Trophoblast cell (in vitro differentiated cells and primary cell): ENCODE measurements at regions not wholly inside any gene's neighbourhood (a gene's known extent, or its start where the extent isn't known, plus 50 kb on each side); places are given as distances from the start of the nearest gene placed in this dataset.

ENCODE experiments used
- DNase-seq, 2 donors: peaks; one replicate each; pipeline ENCODE4 v3.0.0-alpha.2; 2016
- H2AFZ ChIP-seq: 2 replicates; pipeline ENCODE4 v1.6.1; 2013; ENCODE audit warnings: low read length, moderate library complexity, mild to moderate bottlenecking; ENCODE audit not compliant: insufficient read depth, poor library complexity
- H2AK5ac ChIP-seq: 2 replicates; pipeline ENCODE4 v1.6.1; 2013; ENCODE audit warnings: mild to moderate bottlenecking, low read length
- H2BK120ac ChIP-seq: 2 replicates; pipeline ENCODE4 v1.6.1; 2013; ENCODE audit warnings: low read length, mild to moderate bottlenecking, moderate library complexity; ENCODE audit not compliant: insufficient read depth, poor library complexity
- H2BK12ac ChIP-seq: 2 replicates; pipeline ENCODE4 v1.6.1; 2013; ENCODE audit warnings: mild to moderate bottlenecking, low read length, moderate library complexity
- H2BK5ac ChIP-seq: 2 replicates; pipeline ENCODE4 v1.6.1; 2013; ENCODE audit warnings: low read length, low read depth, moderate library complexity, mild to moderate bottlenecking; ENCODE audit not compliant: poor library complexity
- H3K14ac ChIP-seq: 2 replicates; pipeline ENCODE4 v1.6.1; 2013; ENCODE audit warnings: mild to moderate bottlenecking, low read length
- H3K18ac ChIP-seq: 2 replicates; pipeline ENCODE4 v1.6.1; 2013; ENCODE audit warnings: mild to moderate bottlenecking, low read length
- H3K23ac ChIP-seq: 2 replicates; pipeline ENCODE4 v1.6.1; 2013; ENCODE audit warnings: low read length
- H3K27ac ChIP-seq: 2 replicates; pipeline ENCODE4 v1.5.1; 2013; ENCODE audit warnings: low read depth, mild to moderate bottlenecking, inconsistent platforms, low read length, moderate library complexity
- H3K27me3 ChIP-seq: 2 replicates; pipeline ENCODE4 v1.6.1; 2013; ENCODE audit warnings: inconsistent platforms, mild to moderate bottlenecking, low read length, moderate library complexity; ENCODE audit not compliant: insufficient read depth
- H3K36me3 ChIP-seq, 2 experiments: 1 replicate in 1 of 2; 2 replicates in 1 of 2; pipeline ENCODE4 v1.6.1; 2013; ENCODE audit warnings: low read length in 2 of 2, mild to moderate bottlenecking in 2 of 2, moderate library complexity in 1 of 2; ENCODE audit not compliant: insufficient read depth in 2 of 2, control insufficient read depth in 1 of 2
- H3K4ac ChIP-seq: 2 replicates; pipeline ENCODE4 v1.6.1; 2013; ENCODE audit warnings: low read depth, mild to moderate bottlenecking, low read length, moderate library complexity
- H3K4me1 ChIP-seq, 2 experiments: 1 replicate in 1 of 2; 2 replicates in 1 of 2; pipeline ENCODE4 v1.6.1; 2013; ENCODE audit warnings: low read length in 2 of 2, mild to moderate bottlenecking in 2 of 2, moderate library complexity in 1 of 2; ENCODE audit not compliant: insufficient read depth in 2 of 2, control insufficient read depth in 1 of 2
- H3K4me2 ChIP-seq: 2 replicates; pipeline ENCODE4 v1.6.1; 2013; ENCODE audit warnings: inconsistent platforms, mild to moderate bottlenecking, low read length, moderate library complexity
- H3K4me3 ChIP-seq: 2 replicates; pipeline ENCODE4 v1.5.1; 2013; ENCODE audit warnings: mild to moderate bottlenecking, low read depth, low read length, inconsistent platforms
- H3K79me1 ChIP-seq: one replicate; pipeline ENCODE4 v1.6.1; 2013; ENCODE audit warnings: low read length
- H3K79me2 ChIP-seq: 2 replicates; pipeline ENCODE4 v1.6.1; 2013; ENCODE audit warnings: low read length, mild to moderate bottlenecking; ENCODE audit not compliant: control insufficient read depth, insufficient read depth, poor library complexity
- H3K9ac ChIP-seq: 2 replicates; pipeline ENCODE4 v1.6.1; 2013; ENCODE audit warnings: mild to moderate bottlenecking, low read length
- H3K9me3 ChIP-seq: 2 replicates; pipeline ENCODE4 v1.6.1; 2013; ENCODE audit warnings: low read depth, mild to moderate bottlenecking, control low read depth, inconsistent platforms, low read length; ENCODE audit not compliant: insufficient read depth
- H4K12ac ChIP-seq: 2 replicates; pipeline ENCODE4 v1.6.1; 2013; ENCODE audit warnings: low read depth, mild to moderate bottlenecking, low read length, moderate library complexity
- H4K8ac ChIP-seq: 2 replicates; pipeline ENCODE4 v1.6.1; 2013; ENCODE audit warnings: low read depth, mild to moderate bottlenecking, low read length, moderate library complexity
- H4K91ac ChIP-seq: one replicate; pipeline ENCODE4 v1.6.1; 2013; ENCODE audit warnings: low read depth, mild to moderate bottlenecking, low read length, moderate library complexity
- WGBS: extraction: QIAGEN DNeasy Blood & Tissue Kit; methylation state at CpG from one replicate; pipeline ENCODE4 v1.1.7; 2013; ENCODE audit warnings: missing lambda C conversion rate; ENCODE audit not compliant: insufficient read length, insufficient coverage; ENCODE audit errors: extremely low coverage; 5-methylcytosine and 5-hydroxymethylcytosine counted together

GRCh38 chr4:163598028-163598427 is 103.5 kb downstream of the TMA16 start:
- no peaks in the 10 kb centered on the region for H3K79me1 ChIP-seq
- no CpG with 5 or more reads among the region's 4 CpGs for WGBS
- H2BK12ac ChIP-seq = no peak overlapping the region
- no peak overlapping the region for H3K18ac ChIP-seq
- H3K4me3 ChIP-seq = no peak overlapping the region
- no peak overlapping the region for H3K27ac ChIP-seq
- H3K27me3 ChIP-seq = no peaks in the 10 kb centered on the region
- H2AK5ac ChIP-seq = no peak overlapping the region
- no peak overlapping the region for H3K4me2 ChIP-seq
- no peak overlapping the region for H3K9ac ChIP-seq
- DNase-seq = no peak
- no peak overlapping the region for H2AFZ ChIP-seq
- H2BK5ac ChIP-seq = no peak overlapping the region
- H3K9me3 ChIP-seq = no peaks in the 10 kb centered on the region
- H3K23ac ChIP-seq = no peak overlapping the region
- H4K91ac ChIP-seq = no peak overlapping the region
- no peaks in the 10 kb centered on the region for H3K4me1 ChIP-seq
- no peak overlapping the region for H4K12ac ChIP-seq
- no peak overlapping the region for H2BK120ac ChIP-seq
- H3K4ac ChIP-seq = no peak overlapping the region
- H4K8ac ChIP-seq = no peak overlapping the region
- no peaks in the 10 kb centered on the region for H3K36me3 ChIP-seq
- H3K14ac ChIP-seq = no peak overlapping the region
- no peaks in the 10 kb centered on the region for H3K79me2 ChIP-seq

- H3K27me3 ChIP-seq = no peaks in the 10 kb centered on the region
- no peak overlapping the region for H4K91ac ChIP-seq
- H2AFZ ChIP-seq = no peak overlapping the region
- no peak overlapping the region for H2BK5ac ChIP-seq
- H3K79me1 ChIP-seq = no peaks in the 10 kb centered on the region
- H3K23ac ChIP-seq = no peak overlapping the region
- H2BK120ac ChIP-seq = no peak overlapping the region
- no peak overlapping the region for H3K4me3 ChIP-seq
- no peaks in the 10 kb centered on the region for H3K79me2 ChIP-seq
- H3K36me3 ChIP-seq = no peaks in the 10 kb centered on the region
- H3K27ac ChIP-seq = no peak overlapping the region
- DNase-seq = no peak
- H3K9ac ChIP-seq = no peak overlapping the region
- no peak overlapping the region for H4K8ac ChIP-seq
- no peak overlapping the region for H3K18ac ChIP-seq
- no peak overlapping the region for H2AK5ac ChIP-seq
- no peaks in the 10 kb centered on the region for H3K4me1 ChIP-seq
- no peak overlapping the region for H3K4ac ChIP-seq
- H3K9me3 ChIP-seq = no peaks in the 10 kb centered on the region
- no CpG with 5 or more reads among the region's 2 CpGs for WGBS
- no peak overlapping the region for H4K12ac ChIP-seq
- H2BK12ac ChIP-seq = no peak overlapping the region
- H3K4me2 ChIP-seq = no peak overlapping the region
- H3K14ac ChIP-seq = no peak overlapping the region
These were observed 104.0 kb downstream of the TMA16 start for GRCh38 chr4:163598489-163598888.

GRCh38 chr4:163600727-163601126 is 106.2 kb downstream of the TMA16 start:
- no peak overlapping the region for H2BK12ac ChIP-seq
- no CpG with 5 or more reads among the region's 6 CpGs for WGBS
- H3K4me3 ChIP-seq = no peak overlapping the region

GRCh38 chr4:163603257-163603656 is 108.8 kb downstream of the TMA16 start:
- no peaks in the 10 kb centered on the region for H3K4me1 ChIP-seq
- no CpG with 5 or more reads among the region's 5 CpGs for WGBS

More at GRCh38 chr4:163600727-163601126, 106.2 kb downstream of the TMA16 start:
- H3K79me1 ChIP-seq = no peaks in the 10 kb centered on the region
- no peak overlapping the region for H3K9ac ChIP-seq
- H4K91ac ChIP-seq = no peak overlapping the region
- H3K14ac ChIP-seq = no peak overlapping the region
- H2AFZ ChIP-seq = no peak overlapping the region
- H2BK5ac ChIP-seq = no peak overlapping the region
- H3K79me2 ChIP-seq = no peaks in the 10 kb centered on the region
- no peak overlapping the region for H4K12ac ChIP-seq
- H2AK5ac ChIP-seq = no peak overlapping the region
- H3K4me2 ChIP-seq = no peak overlapping the region
- DNase-seq = no peak
- H3K9me3 ChIP-seq = no peaks in the 10 kb centered on the region
- H3K36me3 ChIP-seq = no peaks in the 10 kb centered on the region
- no peak overlapping the region for H3K18ac ChIP-seq
- H3K27ac ChIP-seq = no peak overlapping the region
- no peak overlapping the region for H3K4ac ChIP-seq
- H4K8ac ChIP-seq = no peak overlapping the region
- no peak overlapping the region for H3K23ac ChIP-seq
- no peak overlapping the region for H2BK120ac ChIP-seq
- no peaks in the 10 kb centered on the region for H3K4me1 ChIP-seq
- no peaks in the 10 kb centered on the region for H3K27me3 ChIP-seq

More at GRCh38 chr4:163603257-163603656, 108.8 kb downstream of the TMA16 start:
- Histone ChIP-seq H4K8ac (no peak overlapping the region), H3K18ac (no peak overlapping the region), H2BK120ac (no peak overlapping the region), H3K79me2 (no peaks in the 10 kb centered on the region), H3K9me3 (no peaks in the 10 kb centered on the region), H3K9ac (no peak overlapping the region), H3K4me3 (no peak overlapping the region), H3K4ac (no peak overlapping the region), H2BK5ac (no peak overlapping the region), H3K79me1 (no peaks in the 10 kb centered on the region), H4K91ac (no peak overlapping the region), H4K12ac (no peak overlapping the region), H3K14ac (no peak overlapping the region), H3K36me3 (no peaks in the 10 kb centered on the region), H3K4me2 (no peak overlapping the region), H3K23ac (no peak overlapping the region), H2BK12ac (no peak overlapping the region), H3K27ac (no peak overlapping the region), H3K27me3 (no peaks in the 10 kb centered on the region), H2AFZ (no peak overlapping the region), H2AK5ac (no peak overlapping the region)
- no peak for DNase-seq
